GM20431 (cell line): ENCODE measurements at regions not wholly inside any gene's neighbourhood (a gene's known extent, or its start where the extent isn't known, plus 50 kb on each side); places are given as distances from the start of the nearest gene placed in this dataset.

ENCODE experiments used
- in situ Hi-C: fragments of 300-500 bp; cut with MseI, MboI; formaldehyde crosslinking; loops from one replicate; pipeline ENCODE4 v1.15.0; 2020; ENCODE audit warnings: low sequenced_read_pairs; ENCODE audit not compliant: unreplicated experiment

GRCh38 chr7:25389489-25390106 lies 161.3 kb upstream of the NPVF start:
- in situ Hi-C loops, result no loop called here

GRCh38 chr7:25391295-25391861 lies 163.1 kb upstream of the NPVF start:
- in situ Hi-C loops, result no loop called here

GRCh38 chr7:25391961-25392587 lies 163.8 kb upstream of the NPVF start:
- in situ Hi-C loops, result no loop called here

GRCh38 chr7:25392588-25393338 lies 164.5 kb upstream of the NPVF start:
- in situ Hi-C loops, result no loop called here

- in situ Hi-C loops, result no loop called here
Observed at GRCh38 chr7:25395976-25396375, 167.7 kb upstream of the NPVF start.

GRCh38 chr7:25396668-25397067 lies 168.4 kb upstream of the NPVF start:
- in situ Hi-C loops, result no loop called here

GRCh38 chr7:25398418-25398817 lies 170.1 kb upstream of the NPVF start:
- in situ Hi-C loops, result no loop called here

GRCh38 chr7:25399000-25399750 lies 170.9 kb upstream of the NPVF start:
- in situ Hi-C loops, result no loop called here

GRCh38 chr7:25402532-25402931 lies 174.2 kb upstream of the NPVF start:
- in situ Hi-C loops, result no loop called here

GRCh38 chr7:25405736-25406135 lies 177.4 kb upstream of the NPVF start:
- in situ Hi-C loops, result no loop called here

GRCh38 chr7:25407053-25407452 lies 178.8 kb upstream of the NPVF start:
- in situ Hi-C loops, result no loop called here

GRCh38 chr7:25408012-25408687 lies 179.9 kb upstream of the NPVF start:
- in situ Hi-C loops, result no loop called here

GRCh38 chr7:25408876-25409275 lies 180.6 kb upstream of the NPVF start:
- in situ Hi-C loops, result no loop called here

GRCh38 chr7:25409897-25410636 lies 181.8 kb upstream of the NPVF start:
- in situ Hi-C loops, result no loop called here

- in situ Hi-C loops, result no loop called here
Observed at GRCh38 chr7:25420771-25421170, 192.5 kb upstream of the NPVF start.

GRCh38 chr7:25424113-25424512 lies 195.8 kb upstream of the NPVF start:
- in situ Hi-C loops, result no loop called here

- in situ Hi-C loops, result no loop called here
Observed at GRCh38 chr7:25424855-25425254, 196.6 kb upstream of the NPVF start.

- in situ Hi-C loops, result no loop called here
Observed at GRCh38 chr7:25427721-25428120, 199.4 kb upstream of the NPVF start.

- in situ Hi-C loops, result no loop called here
Observed at GRCh38 chr7:25429731-25430130, 201.4 kb upstream of the NPVF start.
